Stomach smooth muscle (tissue), 2 donors: ENCODE measurements at regions not wholly inside any gene's neighbourhood (a gene's known extent, or its start where the extent isn't known, plus 50 kb on each side); places are given as distances from the start of the nearest gene placed in this dataset.

Experiments used
- H3K27ac ChIP-seq: one replicate; pipeline ENCODE4 v1.7.0; 2013; ENCODE audit warnings: mild to moderate bottlenecking, low read length, inconsistent platforms
- H3K27me3 ChIP-seq, 2 donors: one replicate each; pipeline ENCODE4 v1.7.0; 2013; ENCODE audit warnings: low read length in 2 of 2; ENCODE audit not compliant: insufficient read depth in 2 of 2, control insufficient read depth in 1 of 2
- H3K36me3 ChIP-seq, 2 donors: one replicate each; pipeline ENCODE4 v1.7.0; 2013; ENCODE audit warnings: low read length in 2 of 2; ENCODE audit not compliant: control insufficient read depth in 2 of 2, insufficient read depth in 2 of 2
- H3K4me1 ChIP-seq: one replicate; pipeline ENCODE4 v1.7.0; 2013; ENCODE audit warnings: low read length; ENCODE audit not compliant: control insufficient read depth, insufficient read depth
- H3K4me3 ChIP-seq, 2 donors: one replicate each; pipeline ENCODE4 v1.7.0; 2013; ENCODE audit warnings: low read length in 2 of 2
- H3K9ac ChIP-seq, 2 donors: one replicate each; pipeline ENCODE4 v1.7.0; 2013; ENCODE audit warnings: low read length in 2 of 2, mild to moderate bottlenecking in 1 of 2
- H3K9me3 ChIP-seq, 2 donors: one replicate each; pipeline ENCODE4 v1.7.0; 2013; ENCODE audit warnings: low read length in 2 of 2; ENCODE audit not compliant: control insufficient read depth in 2 of 2
- donor health status: healthy.
- donor health status: Pancreatic carcinoma.

DNA sequence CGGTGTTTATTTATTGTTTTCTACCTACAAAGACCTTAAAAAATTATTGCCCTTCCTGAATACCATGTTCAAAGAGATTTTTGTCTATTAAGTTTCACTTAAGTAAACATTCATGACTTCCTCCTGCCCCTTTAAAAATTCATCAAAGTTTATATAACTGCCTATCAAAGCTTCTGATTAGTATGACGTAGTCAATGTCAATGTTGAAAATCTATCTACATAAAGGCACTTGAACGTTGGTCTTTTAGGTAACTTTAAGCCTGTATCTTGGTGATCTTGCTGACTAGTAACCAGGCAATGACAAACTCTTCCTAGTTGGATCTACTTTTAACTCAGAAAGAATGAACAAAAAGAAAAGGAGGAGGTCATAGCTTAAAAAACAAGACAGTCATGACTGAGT is 97.2 kb downstream of the MAIP1 start:
- H3K9ac ChIP-seq, result no peak overlapping the region

DNA sequence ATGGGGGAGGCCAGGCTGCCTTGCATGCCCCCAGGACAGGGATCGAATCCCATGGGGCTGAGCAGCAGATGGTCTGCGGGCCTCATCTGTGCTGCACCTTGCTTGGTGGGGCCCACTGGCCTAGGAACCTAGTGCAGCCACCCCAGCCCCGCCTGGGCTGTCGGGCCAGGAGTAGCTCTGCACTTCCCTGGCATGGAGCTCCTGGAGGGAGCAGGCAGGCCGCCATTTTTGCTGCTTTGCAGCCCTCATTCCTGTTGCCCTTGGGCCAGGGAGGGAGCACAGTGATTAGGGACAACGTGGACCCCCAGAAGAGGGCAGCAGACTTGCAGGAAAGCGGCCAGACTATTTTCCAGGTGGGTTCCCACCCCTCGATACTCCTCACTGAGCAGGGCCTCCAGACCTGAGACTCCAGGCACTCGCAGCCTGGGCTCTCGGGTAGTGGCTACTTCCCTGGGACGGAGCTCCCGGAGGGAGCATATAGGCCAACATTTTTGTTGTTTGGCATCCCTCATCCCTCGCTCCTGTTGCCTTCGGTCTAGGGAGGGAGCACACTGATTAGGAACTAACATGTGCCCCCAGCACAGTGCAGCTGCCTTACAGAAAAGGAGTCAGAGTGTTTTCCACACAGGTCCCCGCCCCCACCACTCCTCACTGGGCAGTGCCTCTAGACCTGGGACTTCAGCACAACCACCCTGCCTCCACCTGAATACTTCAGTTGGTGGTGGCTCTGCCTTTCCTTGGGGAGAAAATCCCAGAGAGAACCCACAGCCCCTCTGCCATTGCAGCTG is 99.5 kb downstream of the MAIP1 start:
- Histone ChIP-seq H3K9ac (no peak overlapping the region), H3K4me1 (no peaks in the 10 kb centered on the region), H3K27ac (no peak overlapping the region), H3K9me3 (no peaks in the 10 kb centered on the region), H3K36me3 (no peaks in the 10 kb centered on the region), H3K27me3 (no peaks in the 10 kb centered on the region), H3K4me3 (no peak overlapping the region)

More for the DNA sequence above, 97.2 kb downstream of the MAIP1 start:
- no peak overlapping the region for H3K4me3 ChIP-seq
- H3K9me3 ChIP-seq, result no peaks in the 10 kb centered on the region
- no peaks in the 10 kb centered on the region for H3K4me1 ChIP-seq
- no peaks in the 10 kb centered on the region for H3K27me3 ChIP-seq
- H3K27ac ChIP-seq, result no peak overlapping the region
- H3K36me3 ChIP-seq, result no peaks in the 10 kb centered on the region

DNA sequence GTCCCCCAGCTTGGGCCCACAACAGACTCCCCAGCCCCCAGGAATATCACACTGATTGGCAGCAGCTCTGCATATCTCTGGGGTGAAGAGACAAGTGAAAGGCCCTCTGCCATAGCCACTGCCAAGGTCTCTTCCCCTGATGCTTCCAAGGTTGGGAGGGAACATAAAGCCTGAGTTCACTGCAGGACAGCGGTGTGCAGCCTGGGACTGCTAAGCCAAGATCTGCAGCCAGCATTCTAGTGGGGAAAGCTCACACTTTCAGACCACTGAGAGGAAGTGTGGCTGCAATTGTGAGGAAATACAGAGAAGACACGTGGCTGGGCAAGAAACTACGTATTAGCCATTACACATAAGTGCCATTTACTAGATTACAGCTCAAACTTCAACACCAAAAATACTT is 100.7 kb downstream of the MAIP1 start:
- Histone ChIP-seq H3K27me3 (no peaks in the 10 kb centered on the region), H3K9me3 (no peaks in the 10 kb centered on the region)

DNA sequence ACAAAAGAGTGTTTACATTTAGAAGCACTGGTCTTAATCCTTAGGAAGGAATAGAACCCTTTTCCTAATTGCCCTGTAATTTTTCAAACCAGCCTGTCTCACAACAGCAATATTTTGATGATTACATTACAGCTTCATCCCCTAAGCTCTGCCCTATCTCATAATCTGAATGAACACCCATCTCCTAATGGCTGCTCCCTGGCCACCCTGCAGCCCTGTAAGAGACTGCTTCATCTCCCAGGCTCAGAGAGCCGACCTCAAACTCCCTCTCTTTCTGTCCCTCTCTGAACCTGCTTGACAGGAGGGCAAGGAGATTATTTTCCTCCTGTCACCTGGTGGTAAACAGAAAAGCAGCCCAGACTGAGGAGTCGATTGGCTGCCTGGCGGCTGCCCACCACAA is 107.8 kb downstream of the MAIP1 start:
- H3K9me3 ChIP-seq, result no peaks in the 10 kb centered on the region
- H3K9ac ChIP-seq, result no peak overlapping the region
- no peaks in the 10 kb centered on the region for H3K36me3 ChIP-seq
- no peak overlapping the region for H3K27ac ChIP-seq
- no peak overlapping the region for H3K4me3 ChIP-seq
- H3K27me3 ChIP-seq, result no peaks in the 10 kb centered on the region
- H3K4me1 ChIP-seq, result no peaks in the 10 kb centered on the region

More for the DNA sequence above, 100.7 kb downstream of the MAIP1 start:
- Histone ChIP-seq H3K9ac (no peak overlapping the region), H3K4me1 (no peaks in the 10 kb centered on the region), H3K36me3 (no peaks in the 10 kb centered on the region), H3K27ac (no peak overlapping the region), H3K4me3 (no peak overlapping the region)

DNA sequence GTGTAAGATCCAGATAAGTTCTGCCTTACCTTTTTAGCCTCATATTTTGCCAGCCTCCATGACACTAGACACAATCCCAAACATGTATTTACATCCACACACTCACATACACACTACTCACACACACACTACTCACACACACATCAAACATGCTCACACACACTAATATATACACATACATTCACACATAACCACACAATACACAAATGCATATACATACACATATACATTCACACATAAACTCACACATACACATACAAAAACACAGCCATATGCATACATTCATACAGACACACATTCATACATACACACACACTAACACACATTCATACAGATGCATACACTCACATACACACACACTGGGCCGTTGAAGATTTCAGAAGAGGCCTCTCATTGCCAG is 109.5 kb downstream of the MAIP1 start:
- Histone ChIP-seq H3K36me3 (no peaks in the 10 kb centered on the region), H3K4me1 (no peaks in the 10 kb centered on the region), H3K9me3 (no peaks in the 10 kb centered on the region), H3K9ac (no peak overlapping the region), H3K27me3 (no peaks in the 10 kb centered on the region), H3K4me3 (no peak overlapping the region), H3K27ac (no peak overlapping the region)

DNA sequence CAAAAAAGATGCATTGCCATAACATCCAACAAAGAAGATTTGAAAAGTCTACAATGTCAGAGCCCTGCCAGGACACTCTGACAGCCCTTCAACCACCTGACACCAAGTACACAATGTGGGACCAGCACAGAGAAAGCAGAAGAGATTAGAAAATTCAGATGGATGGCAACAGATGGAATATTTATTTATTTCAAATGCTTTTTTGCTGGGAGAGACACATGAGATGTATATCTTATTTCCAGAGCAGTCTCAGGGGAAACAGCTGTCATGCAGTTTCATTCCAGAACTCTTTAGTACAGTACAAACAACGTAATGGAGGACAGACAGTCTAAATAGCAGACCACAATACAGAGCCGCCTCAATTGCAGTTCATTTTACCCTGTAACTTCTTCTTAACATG is 110.1 kb downstream of the MAIP1 start:
- Histone ChIP-seq H3K36me3 (no peaks in the 10 kb centered on the region), H3K9me3 (no peaks in the 10 kb centered on the region), H3K27me3 (no peaks in the 10 kb centered on the region), H3K27ac (no peak overlapping the region), H3K4me1 (no peaks in the 10 kb centered on the region), H3K4me3 (no peak overlapping the region), H3K9ac (no peak overlapping the region)

DNA sequence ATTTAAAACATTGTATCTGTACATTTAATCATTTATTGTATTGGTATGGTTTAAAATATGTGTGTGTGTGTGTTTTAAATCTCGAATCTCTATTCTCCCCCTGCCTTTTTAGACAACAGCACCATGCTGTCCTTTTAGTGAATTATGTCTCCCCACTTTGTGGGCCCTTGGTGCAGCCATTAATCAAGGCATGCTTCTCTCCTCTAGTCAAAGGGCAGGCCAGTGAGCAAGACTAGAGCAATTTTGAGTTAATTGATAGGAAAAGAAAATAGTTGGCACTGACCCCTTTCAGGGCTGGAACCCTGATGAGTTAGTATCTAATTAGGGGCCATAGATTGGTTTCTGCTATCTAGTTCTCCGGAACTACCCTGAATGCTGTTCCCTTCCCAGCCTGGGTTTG is 111.0 kb downstream of the MAIP1 start:
- H3K4me3 ChIP-seq, result no peak overlapping the region
- no peaks in the 10 kb centered on the region for H3K4me1 ChIP-seq
- H3K36me3 ChIP-seq, result no peaks in the 10 kb centered on the region
- H3K9me3 ChIP-seq, result no peaks in the 10 kb centered on the region
- no peak overlapping the region for H3K9ac ChIP-seq
- no peak overlapping the region for H3K27ac ChIP-seq
- no peaks in the 10 kb centered on the region for H3K27me3 ChIP-seq

DNA sequence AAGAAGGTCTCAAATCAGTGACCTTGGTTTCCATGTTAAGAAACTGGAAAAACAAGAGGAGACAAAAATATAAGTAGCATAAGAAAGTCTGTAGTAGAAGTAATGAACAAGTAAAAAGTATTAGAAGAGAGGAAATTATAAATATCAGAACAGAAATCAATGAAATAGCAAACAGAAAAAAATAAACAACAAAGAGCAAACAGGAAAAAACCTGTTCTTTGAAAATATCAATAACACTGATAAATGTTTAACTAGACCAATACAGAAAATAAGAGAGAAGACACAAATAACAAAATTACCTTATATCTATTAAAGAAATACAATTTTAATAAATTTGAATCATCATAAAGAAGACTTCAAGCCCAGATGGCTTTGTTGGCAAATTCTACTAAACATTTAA is 113.3 kb downstream of the MAIP1 start:
- H3K27me3 ChIP-seq, result no peaks in the 10 kb centered on the region
- no peak overlapping the region for H3K9ac ChIP-seq
- no peaks in the 10 kb centered on the region for H3K36me3 ChIP-seq
- H3K27ac ChIP-seq, result no peak overlapping the region
- H3K4me3 ChIP-seq, result no peak overlapping the region
- no peaks in the 10 kb centered on the region for H3K4me1 ChIP-seq
- H3K9me3 ChIP-seq, result no peaks in the 10 kb centered on the region

DNA sequence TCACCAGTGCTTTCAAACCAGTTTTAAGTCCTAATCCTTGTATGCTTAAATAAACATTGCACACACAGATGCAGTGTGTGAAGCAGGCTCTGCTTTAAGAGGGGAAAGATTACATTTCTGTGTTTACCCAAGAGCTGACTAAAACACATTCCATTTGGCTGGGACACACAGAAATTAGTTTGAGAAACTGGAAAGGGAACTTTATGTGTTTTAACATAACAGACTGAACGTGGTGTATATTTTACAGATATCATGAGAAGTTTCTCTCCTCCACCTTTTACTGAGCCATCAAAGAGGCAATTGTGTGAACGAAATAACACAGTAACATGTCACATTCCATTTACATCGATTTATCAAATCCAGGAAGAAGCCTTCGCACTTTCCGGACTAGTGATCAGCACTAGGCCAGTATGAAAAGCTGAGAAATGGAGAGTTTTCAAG is 121.8 kb downstream of the MAIP1 start:
- Histone ChIP-seq H3K9me3 (no peaks in the 10 kb centered on the region), H3K4me3 (no peak overlapping the region), H3K4me1 (peaks cover 2% of the 10 kb centered on the region), H3K27me3 (no peaks in the 10 kb centered on the region), H3K9ac (no peak overlapping the region), H3K27ac (no peak overlapping the region), H3K36me3 (no peaks in the 10 kb centered on the region)

DNA sequence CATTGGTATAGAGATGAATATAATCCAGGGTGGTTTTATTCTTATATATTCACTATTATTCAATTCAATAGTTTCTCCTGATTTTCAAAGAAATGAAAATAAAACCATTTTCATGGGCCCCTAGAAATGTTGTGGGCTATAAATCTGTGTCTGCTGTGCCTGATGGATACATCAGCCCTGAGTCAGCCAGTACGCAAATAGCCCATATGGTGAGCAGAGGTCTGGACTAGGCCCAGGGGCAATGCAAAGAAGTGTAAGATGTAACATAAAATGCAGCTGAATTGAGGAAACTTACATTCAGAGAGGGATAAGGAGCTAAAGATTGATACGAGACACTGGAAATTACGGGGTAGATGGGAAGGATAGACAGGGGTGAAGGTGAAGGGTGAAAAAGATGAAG is 122.5 kb downstream of the MAIP1 start:
- Histone ChIP-seq H3K9me3 (no peaks in the 10 kb centered on the region), H3K9ac (no peak overlapping the region), H3K27me3 (no peaks in the 10 kb centered on the region), H3K36me3 (no peaks in the 10 kb centered on the region), H3K27ac (no peak overlapping the region), H3K4me1 (peaks cover 2% of the 10 kb centered on the region), H3K4me3 (no peak overlapping the region)

DNA sequence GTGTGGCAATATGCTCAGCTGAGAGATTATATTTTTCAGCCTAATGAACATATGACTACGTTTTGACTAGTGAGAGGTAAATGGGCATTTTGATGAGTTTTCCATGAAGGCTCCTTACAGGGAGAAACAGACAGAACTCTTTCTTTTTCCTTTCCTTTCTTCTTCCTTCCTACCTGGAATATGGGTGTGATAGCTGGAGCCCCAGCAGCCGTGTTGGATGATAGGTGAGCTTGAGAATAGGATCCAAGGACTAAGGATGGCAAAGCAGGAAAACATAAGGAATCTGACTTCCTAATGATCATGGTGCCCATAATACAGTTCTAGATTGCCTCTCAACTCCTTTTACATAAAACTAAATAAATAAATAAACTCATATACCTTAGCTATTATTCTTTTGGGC is 124.0 kb downstream of the MAIP1 start:
- H3K27me3 ChIP-seq, result no peaks in the 10 kb centered on the region
- H3K4me1 ChIP-seq, result peaks cover 2% of the 10 kb centered on the region
- no peak overlapping the region for H3K9ac ChIP-seq
- no peak overlapping the region for H3K27ac ChIP-seq
- no peaks in the 10 kb centered on the region for H3K36me3 ChIP-seq
- no peak overlapping the region for H3K4me3 ChIP-seq
- no peaks in the 10 kb centered on the region for H3K9me3 ChIP-seq
